Kidney (tissue), 13 donors: ENCODE measurements at regions not wholly inside any gene's neighbourhood (a gene's known extent, or its start where the extent isn't known, plus 50 kb on each side); places are given as distances from the start of the nearest gene placed in this dataset.

Experiments
- DNase-seq, 5 donors: peaks; one replicate each; pipeline ENCODE4 v3.0.0-alpha.2; 2013 to 2020
- FAIRE-seq: peaks from 2 replicates; lab custom pipeline; 2012; peaks lifted over from hg19 to GRCh38; lab: Jason Lieb, UNC
- H3K27ac ChIP-seq, 2 donors: one replicate each; pipeline ENCODE4 v1.7.0; 2013; ENCODE audit warnings: low read depth in 2 of 2, low read length in 2 of 2, inconsistent platforms in 1 of 2
- H3K27me3 ChIP-seq: one replicate; pipeline ENCODE4 v1.7.1; 2013; ENCODE audit warnings: low read length, inconsistent platforms; ENCODE audit not compliant: control insufficient read depth, insufficient read depth
- H3K36me3 ChIP-seq, 3 donors: one replicate each; pipeline versions ENCODE4 v1.7.0 to v1.7.1; 2013; ENCODE audit warnings: low read length in 3 of 3, control low read depth in 1 of 3, inconsistent platforms in 1 of 3; ENCODE audit not compliant: insufficient read depth in 3 of 3, control insufficient read depth in 2 of 3
- H3K4me1 ChIP-seq, 3 donors: one replicate each; pipeline versions ENCODE4 v1.7.0 to v1.7.1; 2013; ENCODE audit warnings: low read length in 3 of 3, inconsistent platforms in 1 of 3, low read depth in 1 of 3; ENCODE audit not compliant: control insufficient read depth in 2 of 3, insufficient read depth in 2 of 3
- H3K4me3 ChIP-seq, 3 donors: one replicate each; pipeline versions ENCODE4 v1.7.0 to v1.8.1; 2013; ENCODE audit warnings: low read length in 3 of 3, control low read depth in 1 of 3, inconsistent platforms in 1 of 3
- H3K9ac ChIP-seq, 3 donors: one replicate each; pipeline versions ENCODE4 v1.7.0 to v1.7.1; 2013; ENCODE audit warnings: low read length in 3 of 3, control low read depth in 1 of 3, inconsistent platforms in 1 of 3
- H3K9me3 ChIP-seq, 3 donors: one replicate each; pipeline versions ENCODE4 v1.7.0 to v1.7.1; 2013; ENCODE audit warnings: low read length in 3 of 3, control low read depth in 1 of 3, inconsistent platforms in 1 of 3; ENCODE audit not compliant: control insufficient read depth in 2 of 3, insufficient read depth in 1 of 3
- intact Hi-C: fragments of 100-400 bp; cut with DNase I; formaldehyde crosslinking; loops from one replicate; pipeline ENCODE4 v1.11.1; 2022
- TF ChIP-seq, protein P1 (sequence below): IDR thresholded peaks from 3 replicates; pipeline ENCODE4 v1.5.1; 2012; ENCODE audit warnings: mild to moderate bottlenecking, moderate library complexity, borderline replicate concordance; ENCODE audit not compliant: insufficient read depth; ENCODE audit errors: extremely low read depth
- donor health status: control.
- donor health status: control.
- donor health status: control.
- donor health status: control.
- donor health status: control.
- donor health status: DM: yes; HTN: yes; CAD: no.
- donor health status: Normal renal cell carcinoma (clear cell type).

DNA sequence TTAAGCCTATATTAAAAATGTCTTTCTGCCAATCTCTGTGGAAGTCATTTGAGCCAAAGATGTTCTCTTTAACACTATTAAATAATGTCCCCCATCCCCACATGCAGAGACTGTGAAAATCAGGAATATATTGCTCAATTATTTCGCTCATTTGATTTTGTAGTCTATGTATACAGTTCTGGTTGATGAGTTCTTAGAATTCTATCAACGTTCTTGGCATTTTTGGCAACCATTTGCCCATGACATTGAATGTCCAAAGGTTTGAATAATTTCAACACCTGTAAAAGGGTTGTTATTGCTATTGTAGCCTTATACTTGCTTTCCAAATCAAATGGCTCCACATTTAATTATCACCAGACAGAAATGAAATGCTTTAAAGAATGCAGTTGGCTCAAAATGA lies 536.1 kb downstream of the CAAP1 start:
- TF ChIP-seq, protein P1, sequence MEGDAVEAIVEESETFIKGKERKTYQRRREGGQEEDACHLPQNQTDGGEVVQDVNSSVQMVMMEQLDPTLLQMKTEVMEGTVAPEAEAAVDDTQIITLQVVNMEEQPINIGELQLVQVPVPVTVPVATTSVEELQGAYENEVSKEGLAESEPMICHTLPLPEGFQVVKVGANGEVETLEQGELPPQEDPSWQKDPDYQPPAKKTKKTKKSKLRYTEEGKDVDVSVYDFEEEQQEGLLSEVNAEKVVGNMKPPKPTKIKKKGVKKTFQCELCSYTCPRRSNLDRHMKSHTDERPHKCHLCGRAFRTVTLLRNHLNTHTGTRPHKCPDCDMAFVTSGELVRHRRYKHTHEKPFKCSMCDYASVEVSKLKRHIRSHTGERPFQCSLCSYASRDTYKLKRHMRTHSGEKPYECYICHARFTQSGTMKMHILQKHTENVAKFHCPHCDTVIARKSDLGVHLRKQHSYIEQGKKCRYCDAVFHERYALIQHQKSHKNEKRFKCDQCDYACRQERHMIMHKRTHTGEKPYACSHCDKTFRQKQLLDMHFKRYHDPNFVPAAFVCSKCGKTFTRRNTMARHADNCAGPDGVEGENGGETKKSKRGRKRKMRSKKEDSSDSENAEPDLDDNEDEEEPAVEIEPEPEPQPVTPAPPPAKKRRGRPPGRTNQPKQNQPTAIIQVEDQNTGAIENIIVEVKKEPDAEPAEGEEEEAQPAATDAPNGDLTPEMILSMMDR, result no peak
- FAIRE-seq, result no peak

DNA sequence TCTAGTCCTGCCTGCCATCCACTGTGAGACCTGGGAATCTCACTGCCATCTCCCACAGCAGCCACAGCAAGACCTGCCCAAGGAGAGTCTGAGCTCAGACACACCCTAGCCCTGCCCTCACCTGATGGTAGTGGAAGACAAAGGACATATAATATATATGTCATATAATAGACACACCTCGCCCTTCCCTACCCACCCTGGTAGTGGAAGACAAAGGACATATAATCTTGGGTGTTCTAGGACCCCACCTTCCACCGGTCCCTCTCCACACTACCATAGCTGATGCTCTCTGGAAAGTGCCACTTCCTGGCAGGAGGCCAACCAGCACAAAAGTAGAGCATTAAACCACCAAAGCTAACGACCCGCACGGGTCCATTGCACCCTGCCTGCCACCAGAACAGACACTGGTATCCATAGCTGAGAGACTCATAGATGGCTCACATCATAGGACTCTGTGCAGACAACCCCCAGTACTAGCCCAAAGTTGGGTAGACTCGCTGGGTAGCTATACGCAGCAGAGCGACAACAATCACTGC lies 545.6 kb downstream of the CAAP1 start:
- TF ChIP-seq, protein P1, result no peak
- intact Hi-C loops, result no loop called here
- Histone ChIP-seq H3K9ac (no peak overlapping the region), H3K36me3 (no peaks in the 10 kb centered on the region), H3K4me3 (no peak overlapping the region), H3K27ac (no peak overlapping the region), H3K4me1 (no peaks in the 10 kb centered on the region), H3K27me3 (no peaks in the 10 kb centered on the region), H3K9me3 (no peaks in the 10 kb centered on the region)
- DNase-seq (no peak), FAIRE-seq (no peak)

More for the DNA sequence above, 536.1 kb downstream of the CAAP1 start:
- H3K9me3 ChIP-seq, result no peaks in the 10 kb centered on the region
- no peak for DNase-seq
- intact Hi-C loops, result no loop called here
- no peak overlapping the region for H3K27ac ChIP-seq
- no peak overlapping the region for H3K4me3 ChIP-seq
- H3K9ac ChIP-seq, result no peak overlapping the region
- no peaks in the 10 kb centered on the region for H3K4me1 ChIP-seq
- no peaks in the 10 kb centered on the region for H3K27me3 ChIP-seq
- no peaks in the 10 kb centered on the region for H3K36me3 ChIP-seq

DNA sequence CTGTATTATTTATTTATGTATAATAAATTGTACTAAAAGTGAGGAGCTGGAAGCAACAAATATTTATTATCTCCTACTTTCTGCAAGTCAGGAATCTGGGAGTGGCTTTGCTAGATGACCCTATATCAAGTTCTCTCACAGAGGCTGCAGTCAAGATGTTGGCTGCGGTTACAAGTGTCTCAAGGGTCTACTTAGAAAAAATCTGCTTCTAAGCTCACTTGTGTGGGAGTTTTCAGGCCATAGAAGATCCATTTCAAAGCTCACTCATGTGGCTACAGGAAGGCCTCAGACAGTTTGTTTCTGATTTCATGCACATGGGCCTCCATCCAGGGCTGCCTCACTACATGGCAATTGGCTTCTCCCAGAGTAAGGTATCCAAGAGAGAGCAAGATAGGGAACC lies 551.1 kb downstream of the CAAP1 start:
- Histone ChIP-seq H3K9ac (no peak overlapping the region), H3K9me3 (no peaks in the 10 kb centered on the region), H3K27me3 (no peaks in the 10 kb centered on the region), H3K36me3 (no peaks in the 10 kb centered on the region), H3K4me1 (no peaks in the 10 kb centered on the region), H3K4me3 (no peak overlapping the region), H3K27ac (no peak overlapping the region)
- FAIRE-seq, result no peak
- peak in 2 of 5 donors; percentile 51 for DNase-seq
- TF ChIP-seq, protein P1, result no peak
- intact Hi-C loops, result no loop called here

DNA sequence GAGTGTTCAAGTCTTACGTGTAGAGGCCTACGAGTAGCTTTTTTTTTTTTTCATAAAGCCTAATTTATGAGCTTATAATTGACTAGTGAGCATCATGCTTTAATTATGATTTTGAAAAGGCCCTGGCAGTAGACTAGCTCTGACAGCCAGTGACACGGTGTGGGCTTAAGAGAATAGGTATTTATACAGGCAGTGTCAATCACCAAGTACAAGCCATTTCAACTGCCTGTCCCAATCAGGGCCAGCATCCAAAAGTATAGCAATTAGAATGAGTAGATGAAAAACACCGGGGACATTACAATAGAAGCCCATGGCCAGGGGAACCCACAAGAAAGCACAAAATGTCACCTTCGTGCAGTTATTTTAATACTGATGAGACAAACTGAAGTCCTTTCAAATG lies 552.8 kb downstream of the CAAP1 start:
- no peak overlapping the region for H3K9ac ChIP-seq
- H3K27me3 ChIP-seq, result no peaks in the 10 kb centered on the region
- TF ChIP-seq, protein P1, result no peak
- H3K27ac ChIP-seq, result no peak overlapping the region
- intact Hi-C loops, result no loop called here
- H3K36me3 ChIP-seq, result no peaks in the 10 kb centered on the region
- no peak overlapping the region for H3K4me3 ChIP-seq
- DNase-seq, result no peak
- FAIRE-seq, result no peak
- H3K4me1 ChIP-seq, result no peaks in the 10 kb centered on the region
- H3K9me3 ChIP-seq, result no peaks in the 10 kb centered on the region
